Gastroesophageal sphincter (tissue), 4 donors: ENCODE measurements at regions not wholly inside any gene's neighbourhood (a gene's known extent, or its start where the extent isn't known, plus 50 kb on each side); places are given as distances from the start of the nearest gene placed in this dataset.

ENCODE experiments used
- ATAC-seq: fragments of 150-250 bp; one replicate; pipeline ENCODE4 v1.9.1; 2016; ENCODE audit warnings: mild to moderate bottlenecking, moderate library complexity
- H3K27ac ChIP-seq, 4 donors: fragments of 200-600 bp; sonication (generic) in 3 of 4; 1 replicate in 3 of 4; 2 replicates in 1 of 4; pipeline ENCODE4 v1.5.1; 2016 to 2019
- H3K27me3 ChIP-seq: fragments of 200-600 bp; sonication (generic); one replicate; pipeline ENCODE4 v1.5.1; 2019
- H3K36me3 ChIP-seq, 2 donors: fragments of 200-600 bp; sonication (generic); one replicate each; pipeline ENCODE4 v1.5.1; 2019; ENCODE audit warnings: control low read depth in 1 of 2
- H3K4me1 ChIP-seq, 3 donors: fragments of 200-600 bp; sonication (generic); 1 replicate in 2 of 3; 2 replicates in 1 of 3; pipeline ENCODE4 v1.5.1; 2016 to 2019; ENCODE audit warnings: control low read depth in 2 of 3
- H3K4me3 ChIP-seq, 2 donors: fragments of 200-600 bp; sonication (generic); one replicate each; pipeline ENCODE4 v1.5.1; 2019; ENCODE audit warnings: mild to moderate bottlenecking in 1 of 2, moderate library complexity in 1 of 2
- H3K9me3 ChIP-seq, 3 donors: fragments of 200-600 bp; sonication (generic); one replicate each; pipeline ENCODE4 v1.5.1; 2017 to 2019; ENCODE audit warnings: control low read depth in 2 of 3
- CTCF ChIP-seq, 4 experiments: fragments of 200-600 bp in 2 of 4; fragments of 450-650 bp in 2 of 4; sonication (generic) in 1 of 4; IDR thresholded peaks; one replicate each; pipeline ENCODE4 v1.5.1; 2017 to 2019; ENCODE audit warnings: antibody characterized with exemption in 4 of 4, mild to moderate bottlenecking in 2 of 4, moderate library complexity in 2 of 4
- EP300 ChIP-seq: sonication (generic); formaldehyde crosslinking; IDR thresholded peaks from one replicate; pipeline ENCODE4 v1.6.1; 2017; ENCODE audit warnings: antibody characterized with exemption, mild to moderate bottlenecking
- POLR2A ChIP-seq, 2 donors: fragments of 450-650 bp; IDR thresholded peaks; one replicate each; pipeline ENCODE4 v1.6.1; 2017; ENCODE audit warnings: antibody characterized with exemption in 2 of 2, mild to moderate bottlenecking in 2 of 2, moderate library complexity in 1 of 2
- POLR2AphosphoS5 ChIP-seq: sonication (generic); formaldehyde crosslinking; IDR thresholded peaks from one replicate; pipeline ENCODE4 v1.6.1; 2017; ENCODE audit warnings: antibody characterized with exemption
- WGBS, 2 donors: methylation state at CpG; one replicate each; pipeline ENCODE4 v1.1.5; 2018; ENCODE audit warnings: low coverage in 1 of 2; 5-methylcytosine and 5-hydroxymethylcytosine counted together

- Histone ChIP-seq H3K9me3 (peaks cover 0 to 5% (median 0%) of the 10 kb centered on the region in 3 donors), H3K27me3 (no peaks in the 10 kb centered on the region), H3K4me3 (no peak overlapping the region), H3K36me3 (no peaks in the 10 kb centered on the region), H3K27ac (no peak overlapping the region), H3K4me1 (peaks cover 0 to 3% (median 0%) of the 10 kb centered on the region in 3 donors)
- no peak for ATAC-seq
- WGBS, 2 donors: 84 to 88% methylated on average over 3 of the region's 3 CpGs
- TF ChIP-seq CTCF (IDR thresholded peaks at IDR 0.05): no peak
- TF ChIP-seq EP300: no peak
- TF ChIP-seq POLR2AphosphoS5: no peak
- TF ChIP-seq POLR2A (IDR thresholded peaks at IDR 0.05): no peak
Measured at GRCh38 chr12:118503476-118503875, 127.1 kb downstream of the SUDS3 start.

GRCh38 chr12:118512669-118513068 is 136.3 kb downstream of the SUDS3 start:
- H3K9me3 ChIP-seq: no peaks in the 10 kb centered on the region
- H3K27me3 ChIP-seq: no peaks in the 10 kb centered on the region
- WGBS, 2 donors: 65% methylated on average over 5 of the region's 5 CpGs; no CpG with 5 or more reads in 1 of the 2 donors
- no peaks in the 10 kb centered on the region for H3K36me3 ChIP-seq
- no peak for ATAC-seq
- H3K27ac ChIP-seq: no peak overlapping the region
- no peak overlapping the region for H3K4me3 ChIP-seq
- TF ChIP-seq CTCF (IDR thresholded peaks at IDR 0.05) (no peak), POLR2A (IDR thresholded peaks at IDR 0.05) (no peak), EP300 (no peak)
- no peaks in the 10 kb centered on the region for H3K4me1 ChIP-seq

- no peaks in the 10 kb centered on the region for H3K9me3 ChIP-seq
- no peaks in the 10 kb centered on the region for H3K27me3 ChIP-seq
- H3K27ac ChIP-seq: no peak overlapping the region
- whole genome bisulfite sequencing, 2 donors: 76 to 100% methylated on average over 1 to 2 of the region's 4 CpGs
- TF ChIP-seq CTCF (IDR thresholded peaks at IDR 0.05) (no peak), POLR2AphosphoS5 (no peak), EP300 (no peak), POLR2A (IDR thresholded peaks at IDR 0.05) (no peak)
- no peak overlapping the region for H3K4me3 ChIP-seq
- H3K4me1 ChIP-seq: no peaks in the 10 kb centered on the region
- no peak for ATAC-seq
- no peaks in the 10 kb centered on the region for H3K36me3 ChIP-seq
Measured at GRCh38 chr12:118513611-118514010, 137.3 kb downstream of the SUDS3 start.

GRCh38 chr12:118514297-118514696 is 137.9 kb downstream of the SUDS3 start:
- Histone ChIP-seq H3K27ac (no peak overlapping the region), H3K4me1 (no peaks in the 10 kb centered on the region), H3K27me3 (no peaks in the 10 kb centered on the region), H3K4me3 (no peak overlapping the region), H3K36me3 (no peaks in the 10 kb centered on the region), H3K9me3 (no peaks in the 10 kb centered on the region)
- ATAC-seq: no peak
- 89 to 100% methylated on average over 2 to 3 of the region's 3 CpGs for whole genome bisulfite sequencing, 2 donors
- TF ChIP-seq CTCF (IDR thresholded peaks at IDR 0.05) (no peak), POLR2AphosphoS5 (no peak), POLR2A (IDR thresholded peaks at IDR 0.05) (no peak), EP300 (no peak)

GRCh38 chr12:118520214-118521035 is 144.1 kb downstream of the SUDS3 start:
- Histone ChIP-seq H3K4me1 (no peaks in the 10 kb centered on the region), H3K27me3 (no peaks in the 10 kb centered on the region), H3K27ac (no peak overlapping the region), H3K9me3 (no peaks in the 10 kb centered on the region), H3K36me3 (no peaks in the 10 kb centered on the region), H3K4me3 (no peak overlapping the region)
- no peak for ATAC-seq
- no peak for TF ChIP-seq POLR2AphosphoS5
- TF ChIP-seq CTCF (IDR thresholded peaks at IDR 0.05): no peak
- no peak for TF ChIP-seq EP300
- no peak for TF ChIP-seq POLR2A (IDR thresholded peaks at IDR 0.05)
- 80 to 86% methylated on average over 5 to 10 of the region's 10 CpGs for WGBS, 2 donors
